ENCODE measurements at regions not wholly inside any gene's neighbourhood (a gene's known extent, or its start where the extent isn't known, plus 50 kb on each side); places are given as distances from the start of the nearest gene placed in this dataset.

DNA sequence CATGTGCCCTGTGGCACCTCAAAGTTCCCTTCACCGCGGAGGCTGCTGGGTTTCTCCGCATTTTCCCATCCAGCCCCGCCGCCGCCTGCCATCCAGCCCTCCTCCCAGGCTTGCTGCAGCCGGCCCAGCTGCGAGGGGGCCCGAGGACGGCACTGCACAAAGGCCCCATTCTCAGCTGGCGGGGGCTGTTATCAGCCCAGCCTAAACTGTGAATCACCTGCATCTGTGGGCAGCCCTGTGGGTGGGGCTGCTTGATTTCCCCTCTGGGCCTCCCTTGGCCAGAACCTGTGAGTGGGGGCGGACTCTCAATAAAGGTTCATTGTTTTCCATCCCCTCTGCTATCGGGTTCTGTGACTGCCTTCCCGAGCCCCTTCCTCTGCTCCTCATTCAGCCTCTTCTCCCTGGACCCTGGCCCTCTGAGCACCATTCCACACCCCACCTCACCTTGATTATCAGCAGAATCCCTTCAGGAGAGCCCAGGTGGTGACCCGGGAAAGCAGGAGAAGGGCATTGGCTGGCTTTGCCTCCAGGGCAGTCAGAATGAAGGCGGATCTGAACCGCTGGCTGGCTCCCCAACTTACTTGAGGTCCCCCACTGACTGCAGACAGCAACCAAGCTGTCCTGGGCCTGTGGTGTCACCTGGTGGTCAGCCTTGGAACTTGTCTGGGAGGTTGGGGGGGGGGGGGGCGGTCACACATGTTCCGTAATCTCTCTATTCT, 204.5 kb downstream of the ZFP36L2 start:
- TF ChIP-seq CTCF (optimal IDR thresholded peaks at IDR 0.05 in 1 of 3, IDR thresholded peaks at IDR 0.05 in 1 of 3, conservative IDR thresholded peaks at IDR 0.05 in 1 of 3; ENCODE audit: extremely low read depth in 1 of 3, insufficient read depth in 2 of 3, low read length in 3 of 3) (peak; percentile 64 to 78 (median 70)), EZH2 (IDR thresholded peaks at IDR 0.05; ENCODE audit: low read length) (no peak)

Data from keratinocyte (primary cell).